AG04449 (cell line): ENCODE measurements at regions not wholly inside any gene's neighbourhood (a gene's known extent, or its start where the extent isn't known, plus 50 kb on each side); places are given as distances from the start of the nearest gene placed in this dataset.

Experiments
- CTCF ChIA-PET: fragments of 350-600 bp; formaldehyde crosslinking; extraction: SDS; loops from one replicate; lab custom pipeline; 2021; ENCODE audit warnings: antibody characterized with exemption; lab: Yijun Ruan, JAX
- POLR2A ChIA-PET: fragments of 400-600, 350-600 bp; formaldehyde crosslinking; extraction: SDS; loops from one replicate; lab custom pipeline; 2020; ENCODE audit warnings: antibody characterized with exemption, inconsistent platforms; lab: Yijun Ruan, JAX
- DNase-seq: peaks from one replicate; pipeline ENCODE4 v3.0.0-alpha.2; 2010; ENCODE audit warnings: low read depth, low spot score
- H3K4me3 ChIP-seq: 2 replicates; pipeline ENCODE4 v1.5.1; 2011; ENCODE audit warnings: low read depth, mild to moderate bottlenecking, control low read depth, low read length
- CTCF ChIP-seq: IDR thresholded peaks from one replicate; pipeline ENCODE4 v1.5.1; 2011; ENCODE audit warnings: mild to moderate bottlenecking, moderate library complexity, low read length, control low read depth, inconsistent platforms; ENCODE audit not compliant: insufficient read depth; ENCODE audit errors: missing control alignments

- no peak overlapping the region for H3K4me3 ChIP-seq
- no peak for TF ChIP-seq CTCF
- POLR2A ChIA-PET = no interaction called here
- CTCF ChIA-PET = no interaction called here
- no peak for DNase-seq
Measured at GRCh38 chr6:81246200-81246599, 506.3 kb downstream of the TENT5A start.

DNA sequence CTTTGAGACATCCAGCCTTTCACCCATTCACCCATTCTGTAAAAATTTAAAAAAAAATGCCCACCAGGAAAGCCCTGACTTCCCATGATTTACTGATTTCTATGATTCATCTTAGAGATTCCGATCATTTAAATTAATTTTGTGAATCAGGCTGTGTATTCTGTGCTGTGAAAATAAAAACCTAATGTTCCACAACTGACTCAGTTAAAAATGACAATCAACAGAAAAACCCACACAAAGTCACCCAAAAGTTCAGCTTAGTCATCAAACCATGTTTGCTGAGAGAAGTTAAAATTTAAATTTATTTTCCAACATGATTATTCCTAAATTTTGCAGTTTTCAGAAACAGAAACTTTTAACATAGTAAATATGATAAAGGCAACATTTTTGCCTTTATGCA lies 509.9 kb downstream of the TENT5A start:
- CTCF ChIA-PET = interaction anchor here (0.8 to 2.2 kb wide), 5 partner anchors 12 to 766 kb away, joined by 3 to 5 read pairs (median 3); no protein-coding TSS in a partner anchor
- H3K4me3 ChIP-seq = no peak overlapping the region

GRCh38 chr6:81241126-81242041 lies 511.1 kb downstream of the TENT5A start:
- peak; percentile 73 for DNase-seq
- no peak overlapping the region for H3K4me3 ChIP-seq
- ChIA-PET CTCF (interaction anchor here (0.8 to 2.0 kb wide), 4 partner anchors 13 to 767 kb away, joined by 3 to 5 read pairs (median 3); no protein-coding TSS in a partner anchor), POLR2A (interaction anchor here (1.5 kb wide), 1 partner anchor 512 kb away, joined by 3 read pairs; no protein-coding TSS in a partner anchor)
- peak; percentile 31 for TF ChIP-seq CTCF

More for the DNA sequence above, 509.9 kb downstream of the TENT5A start:
- DNase-seq = no peak
- no peak for TF ChIP-seq CTCF
- POLR2A ChIA-PET = interaction anchor here (0.6 to 1.5 kb wide), 2 partner anchors 510 to 511 kb away, joined by 3 to 4 read pairs; partner anchors contain the start of gene TENT5A

DNA sequence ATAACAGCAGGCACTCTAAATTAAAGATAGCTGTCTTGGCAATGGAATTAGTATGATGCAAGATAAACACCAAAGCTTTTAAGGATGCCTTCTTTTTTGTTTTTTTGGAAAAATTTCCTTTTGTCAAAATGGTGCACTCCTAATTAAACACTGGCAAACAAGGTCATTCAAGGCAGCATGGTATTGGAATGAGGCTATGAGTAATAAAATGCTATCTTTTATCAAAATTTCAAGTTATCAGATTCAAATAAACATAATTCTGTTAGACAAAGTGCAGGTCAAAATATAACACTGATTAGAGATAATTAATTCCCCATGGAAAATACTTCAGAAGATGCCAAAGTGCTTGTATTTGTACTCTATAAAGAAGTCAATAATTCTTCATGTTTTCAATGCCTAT lies 514.1 kb downstream of the TENT5A start:
- no peak for DNase-seq
- no peak overlapping the region for H3K4me3 ChIP-seq
- TF ChIP-seq CTCF = no peak
- POLR2A ChIA-PET = no interaction called here
- CTCF ChIA-PET = no interaction called here

DNA sequence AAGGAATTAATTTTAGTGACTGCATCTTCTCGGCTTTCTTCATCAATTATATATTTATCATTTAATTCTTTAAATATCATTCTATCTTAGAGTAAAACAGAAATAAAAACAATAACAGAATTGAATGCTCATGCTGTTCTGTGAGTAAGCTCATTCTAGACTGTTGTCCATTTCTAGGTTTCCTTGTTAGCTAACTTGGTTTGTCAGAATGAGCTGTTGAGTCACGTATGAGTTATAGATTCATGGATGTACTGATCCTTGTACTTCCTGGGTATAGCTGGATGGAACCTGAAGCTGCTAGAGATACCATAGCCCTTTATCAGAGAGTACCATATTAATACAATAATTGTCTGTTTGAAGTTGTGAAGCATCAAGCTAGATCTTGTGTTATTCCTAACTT lies 515.3 kb downstream of the TENT5A start:
- ChIA-PET POLR2A (interaction anchor here (0.6 kb wide), 1 partner anchor 68 kb away, joined by 5 read pairs; no protein-coding TSS in a partner anchor), CTCF (no interaction called here)
- H3K4me3 ChIP-seq = no peak overlapping the region
- no peak for TF ChIP-seq CTCF
- no peak for DNase-seq

GRCh38 chr6:81235512-81235911 lies 517.0 kb downstream of the TENT5A start:
- H3K4me3 ChIP-seq = no peak overlapping the region

More at GRCh38 chr6:81235512-81235911, 517.0 kb downstream of the TENT5A start:
- ChIA-PET POLR2A (no interaction called here), CTCF (no interaction called here)
- no peak for DNase-seq
- TF ChIP-seq CTCF = no peak
